ENCODE measurements at regions not wholly inside any gene's neighbourhood (a gene's known extent, or its start where the extent isn't known, plus 50 kb on each side); places are given as distances from the start of the nearest gene placed in this dataset.

GRCh38 chr10:83862723-83863122 is 276.6 kb upstream of the GHITM start:
- H3K36me3 ChIP-seq (ENCODE audit: control insufficient read depth in 1 of 2, insufficient read depth in 2 of 2, low read length in 2 of 2), result no peaks in the 10 kb centered on the region
- H3K23ac ChIP-seq (ENCODE audit: low read length), result no peak overlapping the region
- H3K9me3 ChIP-seq (ENCODE audit: insufficient read depth, low read depth, low read length), result no peaks in the 10 kb centered on the region
- DNase-seq, result no peak
- no peak overlapping the region for H3K4me2 ChIP-seq (ENCODE audit: low read length)
- H4K12ac ChIP-seq (ENCODE audit: low read depth, low read length), result no peak overlapping the region
- no peaks in the 10 kb centered on the region for H3K4me1 ChIP-seq (ENCODE audit: control insufficient read depth in 1 of 2, insufficient read depth in 2 of 2, low read length in 2 of 2)
- H3K14ac ChIP-seq (ENCODE audit: low read length), result no peak overlapping the region
- no peak overlapping the region for H3K18ac ChIP-seq (ENCODE audit: low read length)
- no peak overlapping the region for H2BK120ac ChIP-seq (ENCODE audit: insufficient read depth, low read length, poor library complexity)
- H2AFZ ChIP-seq (ENCODE audit: insufficient read depth, low read length, poor library complexity), result no peak overlapping the region
- H3K4me3 ChIP-seq (ENCODE audit: low read depth, low read length), result no peak overlapping the region
- H3K79me1 ChIP-seq (ENCODE audit: low read length), result no peaks in the 10 kb centered on the region
- H3K79me2 ChIP-seq (ENCODE audit: control insufficient read depth, insufficient read depth, low read length, poor library complexity), result no peaks in the 10 kb centered on the region
- no peak overlapping the region for H3K27ac ChIP-seq (ENCODE audit: low read depth, low read length)
- H4K91ac ChIP-seq (ENCODE audit: low read depth, low read length), result no peak overlapping the region
- H4K8ac ChIP-seq (ENCODE audit: low read depth, low read length), result no peak overlapping the region
- no peak overlapping the region for H2BK5ac ChIP-seq (ENCODE audit: low read depth, low read length, poor library complexity)
- H2AK5ac ChIP-seq (ENCODE audit: low read length), result no peak overlapping the region
- no peak overlapping the region for H3K4ac ChIP-seq (ENCODE audit: low read depth, low read length)
- H3K27me3 ChIP-seq (ENCODE audit: insufficient read depth, low read length), result no peaks in the 10 kb centered on the region
- H2BK12ac ChIP-seq (ENCODE audit: low read length), result no peak overlapping the region
- H3K9ac ChIP-seq (ENCODE audit: low read length), result no peak overlapping the region

DNA sequence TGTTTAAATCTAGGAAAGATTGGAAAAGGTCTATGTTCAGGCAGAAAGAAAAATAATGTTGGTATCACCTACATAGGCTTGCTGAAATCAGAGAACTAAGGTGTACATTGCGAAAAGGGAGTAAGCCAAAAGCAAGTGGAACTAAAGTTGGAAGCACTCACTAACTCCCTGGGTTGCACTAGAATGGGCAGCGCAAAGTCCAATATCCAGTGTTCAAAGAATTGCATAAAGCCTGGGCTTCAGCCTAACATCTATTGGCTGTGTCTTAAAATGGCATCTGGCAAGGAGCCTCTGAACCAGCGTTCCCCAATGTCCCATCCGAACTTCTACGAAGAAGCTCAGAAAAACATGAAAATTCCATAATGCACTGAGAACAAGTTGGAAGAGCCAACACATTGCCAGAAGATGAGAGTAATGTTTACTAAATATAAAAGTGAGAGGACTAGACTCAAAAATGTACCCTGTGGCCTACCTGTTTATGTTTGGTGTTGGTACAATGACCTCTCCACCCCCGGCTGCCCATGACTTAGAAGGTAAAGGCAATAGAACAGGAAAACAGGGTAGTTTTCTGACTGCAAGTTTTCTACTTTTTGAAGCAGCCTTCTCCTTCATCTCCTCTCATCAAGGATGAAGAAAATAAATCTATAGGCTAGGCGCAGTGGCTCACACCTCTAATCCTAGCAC is 275.9 kb upstream of the GHITM start:
- H3K4me2 ChIP-seq (ENCODE audit: low read length), result no peak overlapping the region
- no peak overlapping the region for H2BK5ac ChIP-seq (ENCODE audit: low read depth, low read length, poor library complexity)
- WGBS (ENCODE audit: extremely low coverage, insufficient coverage, insufficient read length), result no CpG with 5 or more reads among the region's 7 CpGs
- H3K14ac ChIP-seq (ENCODE audit: low read length), result no peak overlapping the region
- no peak overlapping the region for H4K8ac ChIP-seq (ENCODE audit: low read depth, low read length)
- no peak overlapping the region for H2BK12ac ChIP-seq (ENCODE audit: low read length)
- no peak overlapping the region for H4K91ac ChIP-seq (ENCODE audit: low read depth, low read length)
- H3K18ac ChIP-seq (ENCODE audit: low read length), result no peak overlapping the region
- H2AK5ac ChIP-seq (ENCODE audit: low read length), result no peak overlapping the region
- no peak overlapping the region for H2AFZ ChIP-seq (ENCODE audit: insufficient read depth, low read length, poor library complexity)
- no peak overlapping the region for H3K9ac ChIP-seq (ENCODE audit: low read length)
- no peak for DNase-seq
- no peak overlapping the region for H2BK120ac ChIP-seq (ENCODE audit: insufficient read depth, low read length, poor library complexity)
- H3K4ac ChIP-seq (ENCODE audit: low read depth, low read length), result no peak overlapping the region
- no peak overlapping the region for H4K12ac ChIP-seq (ENCODE audit: low read depth, low read length)
- no peaks in the 10 kb centered on the region for H3K4me1 ChIP-seq (ENCODE audit: control insufficient read depth in 1 of 2, insufficient read depth in 2 of 2, low read length in 2 of 2)
- no peaks in the 10 kb centered on the region for H3K27me3 ChIP-seq (ENCODE audit: insufficient read depth, low read length)
- H3K9me3 ChIP-seq (ENCODE audit: insufficient read depth, low read depth, low read length), result no peaks in the 10 kb centered on the region
- H3K27ac ChIP-seq (ENCODE audit: low read depth, low read length), result no peak overlapping the region
- no peak overlapping the region for H3K4me3 ChIP-seq (ENCODE audit: low read depth, low read length)
- H3K36me3 ChIP-seq (ENCODE audit: control insufficient read depth in 1 of 2, insufficient read depth in 2 of 2, low read length in 2 of 2), result no peaks in the 10 kb centered on the region
- H3K79me2 ChIP-seq (ENCODE audit: control insufficient read depth, insufficient read depth, low read length, poor library complexity), result no peaks in the 10 kb centered on the region
- no peak overlapping the region for H3K23ac ChIP-seq (ENCODE audit: low read length)
- no peaks in the 10 kb centered on the region for H3K79me1 ChIP-seq (ENCODE audit: low read length)

- no peaks in the 10 kb centered on the region for H3K4me1 ChIP-seq (ENCODE audit: control insufficient read depth in 1 of 2, insufficient read depth in 2 of 2, low read length in 2 of 2)
- no peak overlapping the region for H4K91ac ChIP-seq (ENCODE audit: low read depth, low read length)
- no peak overlapping the region for H3K4ac ChIP-seq (ENCODE audit: low read depth, low read length)
- no peak overlapping the region for H4K8ac ChIP-seq (ENCODE audit: low read depth, low read length)
- H3K9ac ChIP-seq (ENCODE audit: low read length), result peak overlapping the region; percentile 4
- H3K14ac ChIP-seq (ENCODE audit: low read length), result no peak overlapping the region
- H4K12ac ChIP-seq (ENCODE audit: low read depth, low read length), result no peak overlapping the region
- no peak overlapping the region for H2BK12ac ChIP-seq (ENCODE audit: low read length)
- H3K79me2 ChIP-seq (ENCODE audit: control insufficient read depth, insufficient read depth, low read length, poor library complexity), result no peaks in the 10 kb centered on the region
- DNase-seq, result no peak
- H3K9me3 ChIP-seq (ENCODE audit: insufficient read depth, low read depth, low read length), result no peaks in the 10 kb centered on the region
- peaks cover 2% of the 10 kb centered on the region for H3K79me1 ChIP-seq (ENCODE audit: low read length)
- H2BK120ac ChIP-seq (ENCODE audit: insufficient read depth, low read length, poor library complexity), result no peak overlapping the region
- no peak overlapping the region for H2AFZ ChIP-seq (ENCODE audit: insufficient read depth, low read length, poor library complexity)
- no peak overlapping the region for H3K23ac ChIP-seq (ENCODE audit: low read length)
- no peaks in the 10 kb centered on the region for H3K27me3 ChIP-seq (ENCODE audit: insufficient read depth, low read length)
- no peaks in the 10 kb centered on the region for H3K36me3 ChIP-seq (ENCODE audit: control insufficient read depth in 1 of 2, insufficient read depth in 2 of 2, low read length in 2 of 2)
- no CpG with 5 or more reads among the region's 6 CpGs for WGBS (ENCODE audit: extremely low coverage, insufficient coverage, insufficient read length)
- H2BK5ac ChIP-seq (ENCODE audit: low read depth, low read length, poor library complexity), result no peak overlapping the region
- peak overlapping the region; percentile 6 for H3K4me3 ChIP-seq (ENCODE audit: low read depth, low read length)
- no peak overlapping the region for H3K27ac ChIP-seq (ENCODE audit: low read depth, low read length)
- H3K4me2 ChIP-seq (ENCODE audit: low read length), result no peak overlapping the region
- no peak overlapping the region for H2AK5ac ChIP-seq (ENCODE audit: low read length)
- no peak overlapping the region for H3K18ac ChIP-seq (ENCODE audit: low read length)
Measured at GRCh38 chr10:83869898-83870297, 269.4 kb upstream of the GHITM start.

DNA sequence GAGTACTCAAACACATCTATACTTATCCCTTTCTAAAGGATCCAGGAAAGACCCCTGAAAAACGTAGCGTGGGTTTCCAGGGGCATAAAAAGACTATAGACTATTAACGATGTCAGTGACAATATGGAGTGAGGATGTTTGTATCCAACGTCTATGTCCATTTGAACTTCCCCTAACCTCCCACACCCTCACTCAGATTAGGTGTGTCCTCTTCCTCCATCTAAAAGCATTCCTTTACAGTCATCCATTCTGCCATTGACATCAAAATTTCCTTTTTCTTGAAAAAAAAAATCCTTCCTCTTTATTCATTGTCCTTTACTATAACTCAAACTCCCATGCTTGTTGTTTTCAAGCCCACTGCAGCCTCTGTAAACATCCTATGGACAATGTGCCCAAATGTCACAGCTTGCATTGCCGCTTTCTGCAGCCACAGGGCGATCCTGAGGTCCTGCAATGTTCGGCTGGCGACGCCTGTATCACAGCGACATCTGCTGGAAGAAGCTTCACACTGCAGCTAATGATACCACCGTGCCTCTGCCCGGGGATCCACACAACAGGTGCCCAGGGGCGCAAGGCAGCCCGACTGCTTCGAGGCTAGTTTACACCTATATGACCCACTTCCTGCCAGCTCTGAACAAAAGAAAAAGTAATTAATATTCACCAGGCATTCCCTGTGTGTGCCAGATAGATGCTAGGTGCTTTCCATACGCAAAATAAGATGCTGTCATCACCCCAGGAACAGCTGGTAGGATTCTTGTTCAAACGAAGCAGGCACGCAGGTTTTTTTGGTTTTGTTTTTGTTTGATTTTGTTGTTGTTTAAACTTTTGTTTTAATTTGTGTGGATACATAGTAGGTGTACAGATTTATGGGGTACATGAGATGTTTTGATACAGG is 267.9 kb upstream of the GHITM start:
- no peak overlapping the region for H3K4ac ChIP-seq (ENCODE audit: low read depth, low read length)
- no peak overlapping the region for H3K23ac ChIP-seq (ENCODE audit: low read length)
- H4K8ac ChIP-seq (ENCODE audit: low read depth, low read length), result no peak overlapping the region
- no peaks in the 10 kb centered on the region for H3K79me2 ChIP-seq (ENCODE audit: control insufficient read depth, insufficient read depth, low read length, poor library complexity)
- no peak overlapping the region for H3K14ac ChIP-seq (ENCODE audit: low read length)
- no peak overlapping the region for H3K4me3 ChIP-seq (ENCODE audit: low read depth, low read length)
- DNase-seq, result peak; percentile 56 to 91
- H3K9me3 ChIP-seq (ENCODE audit: insufficient read depth, low read depth, low read length), result no peaks in the 10 kb centered on the region
- no peaks in the 10 kb centered on the region for H3K4me1 ChIP-seq (ENCODE audit: control insufficient read depth in 1 of 2, insufficient read depth in 2 of 2, low read length in 2 of 2)
- no peak overlapping the region for H2BK120ac ChIP-seq (ENCODE audit: insufficient read depth, low read length, poor library complexity)
- no peak overlapping the region for H3K4me2 ChIP-seq (ENCODE audit: low read length)
- H2AK5ac ChIP-seq (ENCODE audit: low read length), result no peak overlapping the region
- no peak overlapping the region for H2AFZ ChIP-seq (ENCODE audit: insufficient read depth, low read length, poor library complexity)
- no peaks in the 10 kb centered on the region for H3K36me3 ChIP-seq (ENCODE audit: control insufficient read depth in 1 of 2, insufficient read depth in 2 of 2, low read length in 2 of 2)
- H3K9ac ChIP-seq (ENCODE audit: low read length), result no peak overlapping the region
- no peak overlapping the region for H3K27ac ChIP-seq (ENCODE audit: low read depth, low read length)
- H4K91ac ChIP-seq (ENCODE audit: low read depth, low read length), result no peak overlapping the region
- no peak overlapping the region for H4K12ac ChIP-seq (ENCODE audit: low read depth, low read length)
- peaks cover 2% of the 10 kb centered on the region for H3K79me1 ChIP-seq (ENCODE audit: low read length)
- H2BK12ac ChIP-seq (ENCODE audit: low read length), result no peak overlapping the region
- WGBS (ENCODE audit: extremely low coverage, insufficient coverage, insufficient read length), result no CpG with 5 or more reads among the region's 18 CpGs
- no peak overlapping the region for H2BK5ac ChIP-seq (ENCODE audit: low read depth, low read length, poor library complexity)
- H3K27me3 ChIP-seq (ENCODE audit: insufficient read depth, low read length), result no peaks in the 10 kb centered on the region
- H3K18ac ChIP-seq (ENCODE audit: low read length), result no peak overlapping the region
